Duodenal mucosa (tissue), 2 donors: ENCODE measurements at regions not wholly inside any gene's neighbourhood (a gene's known extent, or its start where the extent isn't known, plus 50 kb on each side); places are given as distances from the start of the nearest gene placed in this dataset.

Source experiments
- H3K27ac ChIP-seq: one replicate; pipeline ENCODE4 v1.7.0; 2013; ENCODE audit warnings: low read depth, low read length
- H3K27me3 ChIP-seq, 2 donors: one replicate each; pipeline ENCODE4 v1.7.0; 2013; ENCODE audit warnings: low read length in 2 of 2, control low read depth in 1 of 2; ENCODE audit not compliant: insufficient read depth in 2 of 2, control insufficient read depth in 1 of 2
- H3K36me3 ChIP-seq, 2 donors: one replicate each; pipeline ENCODE4 v1.7.0; 2013; ENCODE audit warnings: low read length in 2 of 2, control low read depth in 1 of 2; ENCODE audit not compliant: insufficient read depth in 2 of 2, control insufficient read depth in 1 of 2
- H3K4me1 ChIP-seq, 2 donors: one replicate each; pipeline ENCODE4 v1.7.0; 2013; ENCODE audit warnings: low read length in 2 of 2, control low read depth in 1 of 2; ENCODE audit not compliant: insufficient read depth in 2 of 2, control insufficient read depth in 1 of 2
- H3K4me3 ChIP-seq, 2 donors: one replicate each; pipeline ENCODE4 v1.7.0; 2013; ENCODE audit warnings: low read length in 2 of 2, low read depth in 1 of 2
- H3K9ac ChIP-seq, 2 donors: one replicate each; pipeline ENCODE4 v1.7.0; 2013; ENCODE audit warnings: low read length in 2 of 2, low read depth in 1 of 2
- H3K9me3 ChIP-seq, 2 donors: one replicate each; pipeline ENCODE4 v1.7.0; 2013; ENCODE audit warnings: low read length in 2 of 2, control low read depth in 1 of 2; ENCODE audit not compliant: control insufficient read depth in 1 of 2

DNA sequence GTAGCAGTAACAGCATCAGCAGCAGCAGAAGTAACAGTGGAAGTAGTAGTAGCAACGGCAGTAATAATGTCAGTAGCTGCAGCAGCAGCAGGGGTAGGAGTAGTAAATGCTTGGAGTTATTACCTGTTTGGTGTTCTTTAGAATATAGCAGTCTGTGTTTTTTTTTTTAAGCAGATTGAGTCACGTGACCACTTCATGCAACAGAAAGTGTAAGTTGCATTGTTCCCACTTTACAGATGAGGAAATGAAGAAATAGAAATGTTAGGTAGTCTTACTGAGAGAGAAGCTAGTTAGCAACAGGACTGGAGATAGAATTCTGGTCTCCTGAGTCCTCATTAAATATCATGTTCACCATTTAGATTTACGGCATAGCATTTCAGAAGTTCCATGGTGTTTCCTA is 358.2 kb downstream of the HAPSTR1 start:
- H3K4me3 ChIP-seq, result no peak overlapping the region
- no peaks in the 10 kb centered on the region for H3K36me3 ChIP-seq
- peaks cover 5 to 11% of the 10 kb centered on the region in 2 donors for H3K4me1 ChIP-seq

GRCh38 chr16:9457215-9457614 is 365.8 kb downstream of the HAPSTR1 start:
- H3K4me3 ChIP-seq, result no peak overlapping the region
- peaks cover 0 to 8% of the 10 kb centered on the region in 2 donors for H3K9me3 ChIP-seq
- H3K36me3 ChIP-seq, result no peaks in the 10 kb centered on the region
- H3K4me1 ChIP-seq, result no peaks in the 10 kb centered on the region
- H3K9ac ChIP-seq, result no peak overlapping the region
- H3K27me3 ChIP-seq, result no peaks in the 10 kb centered on the region
- H3K27ac ChIP-seq, result no peak overlapping the region

More for the DNA sequence above, 358.2 kb downstream of the HAPSTR1 start:
- peaks cover 0 to 4% of the 10 kb centered on the region in 2 donors for H3K9me3 ChIP-seq
- no peak overlapping the region for H3K27ac ChIP-seq
- no peaks in the 10 kb centered on the region for H3K27me3 ChIP-seq
- H3K9ac ChIP-seq, result no peak overlapping the region

GRCh38 chr16:9458816-9459215 is 367.4 kb downstream of the HAPSTR1 start:
- no peaks in the 10 kb centered on the region for H3K36me3 ChIP-seq
- peaks cover 0 to 8% of the 10 kb centered on the region in 2 donors for H3K9me3 ChIP-seq
- no peak overlapping the region for H3K4me3 ChIP-seq
- no peaks in the 10 kb centered on the region for H3K4me1 ChIP-seq
- H3K9ac ChIP-seq, result no peak overlapping the region
- no peak overlapping the region for H3K27ac ChIP-seq
- H3K27me3 ChIP-seq, result no peaks in the 10 kb centered on the region

DNA sequence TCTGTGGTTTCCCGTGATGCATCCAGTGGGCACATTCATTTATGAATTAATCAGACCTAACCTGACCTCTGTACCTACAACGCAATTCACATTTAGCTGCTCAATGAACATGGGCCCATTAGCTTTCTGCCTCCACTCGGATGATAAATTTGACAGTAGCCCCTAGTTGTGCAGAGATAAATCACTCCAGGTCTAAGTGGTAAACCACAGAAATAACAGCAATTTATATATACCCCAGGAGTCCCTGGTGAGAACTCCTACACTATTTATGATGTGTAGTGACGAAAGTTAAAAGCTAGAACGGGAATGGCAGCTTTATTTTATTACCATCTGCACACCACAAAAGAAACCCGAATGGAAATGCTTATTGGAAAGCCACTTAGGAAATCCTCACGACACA is 371.5 kb downstream of the HAPSTR1 start:
- Histone ChIP-seq H3K36me3 (no peaks in the 10 kb centered on the region), H3K9me3 (no peaks in the 10 kb centered on the region), H3K27me3 (no peaks in the 10 kb centered on the region), H3K9ac (no peak overlapping the region), H3K27ac (no peak overlapping the region), H3K4me3 (no peak overlapping the region), H3K4me1 (no peaks in the 10 kb centered on the region)

GRCh38 chr16:9463461-9463860 is 372.0 kb downstream of the HAPSTR1 start:
- Histone ChIP-seq H3K9me3 (no peaks in the 10 kb centered on the region), H3K36me3 (no peaks in the 10 kb centered on the region), H3K9ac (no peak overlapping the region), H3K27ac (no peak overlapping the region), H3K4me1 (no peaks in the 10 kb centered on the region), H3K27me3 (no peaks in the 10 kb centered on the region), H3K4me3 (no peak overlapping the region)

GRCh38 chr16:9465161-9465560 is 373.7 kb downstream of the HAPSTR1 start:
- Histone ChIP-seq H3K27ac (no peak overlapping the region), H3K9ac (no peak overlapping the region), H3K27me3 (no peaks in the 10 kb centered on the region), H3K9me3 (peaks cover 0 to 6% of the 10 kb centered on the region in 2 donors), H3K4me3 (no peak overlapping the region), H3K4me1 (no peaks in the 10 kb centered on the region), H3K36me3 (no peaks in the 10 kb centered on the region)

DNA sequence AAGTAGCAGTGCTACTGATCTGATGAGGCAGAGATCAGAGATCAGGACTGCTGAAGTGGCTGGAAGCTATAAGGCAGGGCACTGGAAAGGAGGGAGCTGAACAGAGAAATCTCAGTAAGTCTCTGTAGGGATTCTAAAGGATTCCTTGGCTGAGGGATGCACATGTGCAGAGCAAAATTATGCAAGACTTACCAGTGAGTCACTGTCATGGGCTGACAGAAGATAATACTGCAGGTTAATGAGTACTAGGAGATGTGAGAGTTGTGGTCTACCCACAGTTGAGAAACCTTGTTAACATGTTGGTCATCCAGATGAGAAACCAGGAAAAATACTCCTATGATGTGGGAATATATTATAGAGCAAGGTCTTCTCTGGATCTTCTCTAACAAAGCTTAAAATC is 378.1 kb downstream of the HAPSTR1 start:
- H3K4me1 ChIP-seq, result no peaks in the 10 kb centered on the region
- H3K27ac ChIP-seq, result no peak overlapping the region
- H3K4me3 ChIP-seq, result no peak overlapping the region
- no peaks in the 10 kb centered on the region for H3K27me3 ChIP-seq
- peaks cover 0 to 6% of the 10 kb centered on the region in 2 donors for H3K9me3 ChIP-seq
- no peaks in the 10 kb centered on the region for H3K36me3 ChIP-seq
- no peak overlapping the region for H3K9ac ChIP-seq

- Histone ChIP-seq H3K4me1 (no peaks in the 10 kb centered on the region), H3K9ac (no peak overlapping the region), H3K9me3 (no peaks in the 10 kb centered on the region), H3K36me3 (no peaks in the 10 kb centered on the region), H3K27ac (no peak overlapping the region), H3K27me3 (no peaks in the 10 kb centered on the region), H3K4me3 (no peak overlapping the region)
Observed at GRCh38 chr16:9476744-9477143, 385.3 kb downstream of the HAPSTR1 start.

- Histone ChIP-seq H3K27ac (no peak overlapping the region), H3K4me3 (no peak overlapping the region), H3K9ac (no peak overlapping the region), H3K27me3 (no peaks in the 10 kb centered on the region), H3K9me3 (no peaks in the 10 kb centered on the region), H3K36me3 (no peaks in the 10 kb centered on the region), H3K4me1 (no peaks in the 10 kb centered on the region)
Observed at GRCh38 chr16:9479008-9479407, 387.6 kb downstream of the HAPSTR1 start.

- H3K27me3 ChIP-seq, result no peaks in the 10 kb centered on the region
- no peak overlapping the region for H3K4me3 ChIP-seq
- H3K9me3 ChIP-seq, result no peaks in the 10 kb centered on the region
- H3K4me1 ChIP-seq, result no peaks in the 10 kb centered on the region
- H3K27ac ChIP-seq, result no peak overlapping the region
- no peaks in the 10 kb centered on the region for H3K36me3 ChIP-seq
- no peak overlapping the region for H3K9ac ChIP-seq
Observed at GRCh38 chr16:9480503-9480902, 389.1 kb downstream of the HAPSTR1 start.
